PC-9 (cell line): ENCODE measurements at regions not wholly inside any gene's neighbourhood (a gene's known extent, or its start where the extent isn't known, plus 50 kb on each side); places are given as distances from the start of the nearest gene placed in this dataset.

Experiments used
- CTCF ChIP-seq: fragments of 200-600 bp; sonication (generic); conservative IDR thresholded peaks from 2 replicates; pipeline ENCODE4 v1.6.1; 2017; ENCODE audit warnings: mixed run types, antibody characterized with exemption, mild to moderate bottlenecking, moderate library complexity
- EZH2 ChIP-seq: fragments of 200-600 bp; sonication (generic); IDR thresholded peaks from 2 replicates; pipeline ENCODE4 v1.8.0; 2017; ENCODE audit warnings: antibody characterized with exemption, low read depth

GRCh38 chr7:126368-126767 lies 66.0 kb upstream of the FAM20C start:
- TF ChIP-seq CTCF (no peak), EZH2 (no peak)
